ENCODE measurements at regions not wholly inside any gene's neighbourhood (a gene's known extent, or its start where the extent isn't known, plus 50 kb on each side); places are given as distances from the start of the nearest gene placed in this dataset.

DNA sequence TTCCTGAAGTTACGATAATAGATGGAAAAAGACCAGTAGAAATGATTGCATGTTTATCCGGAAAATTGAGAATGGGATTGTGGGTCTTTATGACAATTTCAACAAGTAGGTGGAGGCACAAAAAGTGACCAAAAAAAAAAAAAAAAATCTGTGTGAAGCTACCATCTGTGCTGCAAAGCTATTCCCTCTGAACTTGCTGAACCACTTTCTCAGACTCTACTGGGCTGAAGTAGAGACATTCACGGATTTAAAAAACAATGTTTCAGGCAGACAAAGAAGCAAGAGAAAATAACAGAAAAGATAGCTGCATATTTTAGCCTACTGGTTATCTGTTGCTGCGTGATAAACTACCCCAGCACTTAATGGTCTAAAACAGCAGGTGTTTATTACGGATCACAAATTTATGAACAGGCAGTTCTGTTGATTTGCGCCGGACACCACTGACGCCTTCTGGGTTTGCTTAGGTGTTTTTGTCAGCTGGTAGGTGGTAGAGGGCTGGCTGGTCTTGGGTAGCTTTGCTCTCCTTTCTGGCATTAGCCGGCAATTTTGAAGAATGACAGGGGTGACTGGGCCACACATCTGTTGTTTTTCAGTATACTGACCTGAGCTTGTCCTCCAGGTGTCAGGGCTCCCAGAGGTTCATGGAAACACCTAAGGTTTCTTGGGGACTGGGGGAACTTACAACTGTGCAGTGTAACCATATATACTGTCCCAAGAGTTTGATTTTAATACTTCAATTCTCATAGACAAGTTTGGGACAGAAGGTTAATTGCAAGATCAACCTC, 665.1 kb downstream of the CCSER2 start:
- TF ChIP-seq, protein P1, sequence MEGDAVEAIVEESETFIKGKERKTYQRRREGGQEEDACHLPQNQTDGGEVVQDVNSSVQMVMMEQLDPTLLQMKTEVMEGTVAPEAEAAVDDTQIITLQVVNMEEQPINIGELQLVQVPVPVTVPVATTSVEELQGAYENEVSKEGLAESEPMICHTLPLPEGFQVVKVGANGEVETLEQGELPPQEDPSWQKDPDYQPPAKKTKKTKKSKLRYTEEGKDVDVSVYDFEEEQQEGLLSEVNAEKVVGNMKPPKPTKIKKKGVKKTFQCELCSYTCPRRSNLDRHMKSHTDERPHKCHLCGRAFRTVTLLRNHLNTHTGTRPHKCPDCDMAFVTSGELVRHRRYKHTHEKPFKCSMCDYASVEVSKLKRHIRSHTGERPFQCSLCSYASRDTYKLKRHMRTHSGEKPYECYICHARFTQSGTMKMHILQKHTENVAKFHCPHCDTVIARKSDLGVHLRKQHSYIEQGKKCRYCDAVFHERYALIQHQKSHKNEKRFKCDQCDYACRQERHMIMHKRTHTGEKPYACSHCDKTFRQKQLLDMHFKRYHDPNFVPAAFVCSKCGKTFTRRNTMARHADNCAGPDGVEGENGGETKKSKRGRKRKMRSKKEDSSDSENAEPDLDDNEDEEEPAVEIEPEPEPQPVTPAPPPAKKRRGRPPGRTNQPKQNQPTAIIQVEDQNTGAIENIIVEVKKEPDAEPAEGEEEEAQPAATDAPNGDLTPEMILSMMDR (IDR thresholded peaks at IDR 0.05), result no peak
- TF ChIP-seq POLR2AphosphoS5 (IDR thresholded peaks at IDR 0.05) (no peak), POLR2A (IDR thresholded peaks at IDR 0.05) (no peak), EP300 (IDR thresholded peaks at IDR 0.05) (no peak)

All from gastroesophageal sphincter (tissue), 3 donors.